ENCODE measurements at regions not wholly inside any gene's neighbourhood (a gene's known extent, or its start where the extent isn't known, plus 50 kb on each side); places are given as distances from the start of the nearest gene placed in this dataset.

DNA sequence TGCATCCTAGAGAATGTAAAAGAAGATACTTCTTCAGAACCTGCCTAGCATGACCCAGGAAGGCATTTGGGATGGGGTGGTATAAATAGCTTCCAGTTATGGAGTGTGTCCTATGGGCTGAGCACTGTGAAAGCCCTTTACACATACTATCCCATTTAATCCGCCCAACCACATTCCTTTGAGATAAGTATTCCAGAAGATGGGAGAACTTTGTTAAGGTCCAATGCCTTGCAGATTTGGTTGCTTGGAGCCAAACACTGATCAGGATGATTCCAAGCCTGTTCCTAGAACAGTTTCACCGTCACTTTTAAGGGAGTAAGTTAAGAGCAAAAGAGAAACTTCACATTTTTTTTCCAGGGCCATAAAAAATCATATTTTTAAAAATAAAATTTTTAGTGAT, 82.5 kb upstream of the CLMN start:
- no peaks in the 10 kb centered on the region for H3K36me3 ChIP-seq (ENCODE audit: insufficient read depth)
- no peak overlapping the region for H3K27ac ChIP-seq
- no peak overlapping the region for H3K9ac ChIP-seq
- no peaks in the 10 kb centered on the region for H3K4me1 ChIP-seq (ENCODE audit: low read depth, poor library complexity, severe bottlenecking)
- H3K79me2 ChIP-seq (ENCODE audit: insufficient read depth, low read depth), result no peaks in the 10 kb centered on the region
- H2AFZ ChIP-seq (ENCODE audit: low read depth), result no peak overlapping the region
- no peak overlapping the region for H3K4me2 ChIP-seq
- no peaks in the 10 kb centered on the region for H3K27me3 ChIP-seq (ENCODE audit: insufficient read depth, low read depth)
- TF ChIP-seq, protein P1, sequence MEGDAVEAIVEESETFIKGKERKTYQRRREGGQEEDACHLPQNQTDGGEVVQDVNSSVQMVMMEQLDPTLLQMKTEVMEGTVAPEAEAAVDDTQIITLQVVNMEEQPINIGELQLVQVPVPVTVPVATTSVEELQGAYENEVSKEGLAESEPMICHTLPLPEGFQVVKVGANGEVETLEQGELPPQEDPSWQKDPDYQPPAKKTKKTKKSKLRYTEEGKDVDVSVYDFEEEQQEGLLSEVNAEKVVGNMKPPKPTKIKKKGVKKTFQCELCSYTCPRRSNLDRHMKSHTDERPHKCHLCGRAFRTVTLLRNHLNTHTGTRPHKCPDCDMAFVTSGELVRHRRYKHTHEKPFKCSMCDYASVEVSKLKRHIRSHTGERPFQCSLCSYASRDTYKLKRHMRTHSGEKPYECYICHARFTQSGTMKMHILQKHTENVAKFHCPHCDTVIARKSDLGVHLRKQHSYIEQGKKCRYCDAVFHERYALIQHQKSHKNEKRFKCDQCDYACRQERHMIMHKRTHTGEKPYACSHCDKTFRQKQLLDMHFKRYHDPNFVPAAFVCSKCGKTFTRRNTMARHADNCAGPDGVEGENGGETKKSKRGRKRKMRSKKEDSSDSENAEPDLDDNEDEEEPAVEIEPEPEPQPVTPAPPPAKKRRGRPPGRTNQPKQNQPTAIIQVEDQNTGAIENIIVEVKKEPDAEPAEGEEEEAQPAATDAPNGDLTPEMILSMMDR (conservative IDR thresholded peaks at IDR 0.05; ENCODE audit: low read depth, low read length), result no peak
- H3K4me3 ChIP-seq (IDR thresholded peaks at IDR 0.05; ENCODE audit: insufficient read depth, low read depth, low read length), result no peak overlapping the region
- no peaks in the 10 kb centered on the region for H4K20me1 ChIP-seq (ENCODE audit: insufficient read depth)

DNA sequence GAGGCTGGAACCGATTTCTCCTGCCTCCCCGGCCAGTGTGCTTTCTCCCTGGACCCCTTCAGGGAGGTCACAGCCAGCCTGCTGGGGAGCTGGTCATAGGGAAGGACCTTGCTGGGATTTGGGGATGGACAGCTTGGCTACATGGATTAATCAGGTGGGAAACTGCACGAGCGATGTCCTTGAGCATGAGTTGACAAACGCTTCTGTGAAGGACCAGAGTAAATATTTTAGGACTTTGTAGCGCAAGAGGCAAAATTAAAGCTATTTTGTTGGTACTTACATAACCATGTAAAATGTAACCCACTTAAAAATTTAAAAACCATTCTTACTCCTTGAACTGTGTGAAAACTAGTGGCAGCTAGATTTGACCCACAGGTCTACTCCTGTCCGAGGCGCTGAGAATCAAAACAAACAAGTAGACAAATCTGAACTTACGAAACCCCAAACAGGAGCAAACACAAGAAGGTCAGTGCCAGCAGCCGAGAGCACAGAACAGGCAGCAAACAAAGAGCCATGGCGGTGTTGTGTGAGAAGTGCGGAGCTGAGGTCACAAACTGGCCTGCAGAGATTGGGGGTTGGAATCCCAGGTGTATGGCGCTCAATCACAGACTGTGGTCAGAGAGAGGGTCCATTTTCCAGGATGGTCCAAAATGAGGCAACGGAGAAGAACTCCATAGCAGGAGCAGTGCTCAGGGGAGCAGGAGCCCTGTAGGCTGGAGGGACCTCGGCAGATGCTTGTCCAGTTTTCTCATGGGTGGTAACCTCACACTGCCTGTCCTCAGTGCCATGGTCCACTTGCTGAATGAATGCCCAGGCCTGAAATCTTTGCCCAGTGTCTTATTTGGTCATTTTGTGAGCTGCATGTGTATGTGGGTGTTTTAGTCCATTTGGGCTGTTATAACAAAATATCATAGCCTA, 79.2 kb upstream of the CLMN start:
- no peak overlapping the region for H3K27ac ChIP-seq
- no peaks in the 10 kb centered on the region for H3K79me2 ChIP-seq (ENCODE audit: insufficient read depth, low read depth)
- no peaks in the 10 kb centered on the region for H4K20me1 ChIP-seq (ENCODE audit: insufficient read depth)
- no peaks in the 10 kb centered on the region for H3K27me3 ChIP-seq (ENCODE audit: insufficient read depth, low read depth)
- H3K9ac ChIP-seq, result no peak overlapping the region
- H3K4me3 ChIP-seq (IDR thresholded peaks at IDR 0.05; ENCODE audit: insufficient read depth, low read depth, low read length), result no peak overlapping the region
- TF ChIP-seq, protein P1 (conservative IDR thresholded peaks at IDR 0.05; ENCODE audit: low read depth, low read length), result no peak
- no peaks in the 10 kb centered on the region for H3K4me1 ChIP-seq (ENCODE audit: low read depth, poor library complexity, severe bottlenecking)
- H3K4me2 ChIP-seq, result no peak overlapping the region
- H3K36me3 ChIP-seq (ENCODE audit: insufficient read depth), result no peaks in the 10 kb centered on the region
- H2AFZ ChIP-seq (ENCODE audit: low read depth), result no peak overlapping the region

DNA sequence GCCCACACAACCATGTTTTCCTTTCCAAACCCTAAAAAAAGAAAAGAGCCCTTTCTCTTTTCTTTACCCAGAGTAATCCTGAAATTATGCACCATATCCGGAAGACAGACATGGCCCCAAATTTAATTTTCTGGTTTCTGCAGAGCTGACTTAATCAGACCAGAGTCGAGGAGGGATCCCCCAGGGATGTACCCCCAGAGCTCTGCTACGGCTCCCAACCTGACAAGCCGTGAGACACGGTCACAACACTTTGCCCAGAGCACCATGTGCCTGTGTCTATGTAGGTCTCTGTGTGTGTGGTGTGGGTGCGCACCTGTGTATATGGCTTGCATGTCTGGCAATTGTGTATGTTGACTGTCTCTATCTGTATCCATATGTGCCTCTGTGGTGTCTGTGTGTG, 77.6 kb upstream of the CLMN start:
- H3K4me2 ChIP-seq, result no peak overlapping the region
- H3K9ac ChIP-seq, result no peak overlapping the region
- no peaks in the 10 kb centered on the region for H3K79me2 ChIP-seq (ENCODE audit: insufficient read depth, low read depth)
- H3K27ac ChIP-seq, result no peak overlapping the region
- TF ChIP-seq, protein P1 (conservative IDR thresholded peaks at IDR 0.05; ENCODE audit: low read depth, low read length), result no peak
- H4K20me1 ChIP-seq (ENCODE audit: insufficient read depth), result no peaks in the 10 kb centered on the region
- no peak overlapping the region for H2AFZ ChIP-seq (ENCODE audit: low read depth)
- H3K4me1 ChIP-seq (ENCODE audit: low read depth, poor library complexity, severe bottlenecking), result no peaks in the 10 kb centered on the region
- H3K36me3 ChIP-seq (ENCODE audit: insufficient read depth), result no peaks in the 10 kb centered on the region
- H3K4me3 ChIP-seq (IDR thresholded peaks at IDR 0.05; ENCODE audit: insufficient read depth, low read depth, low read length), result no peak overlapping the region
- no peaks in the 10 kb centered on the region for H3K27me3 ChIP-seq (ENCODE audit: insufficient read depth, low read depth)

DNA sequence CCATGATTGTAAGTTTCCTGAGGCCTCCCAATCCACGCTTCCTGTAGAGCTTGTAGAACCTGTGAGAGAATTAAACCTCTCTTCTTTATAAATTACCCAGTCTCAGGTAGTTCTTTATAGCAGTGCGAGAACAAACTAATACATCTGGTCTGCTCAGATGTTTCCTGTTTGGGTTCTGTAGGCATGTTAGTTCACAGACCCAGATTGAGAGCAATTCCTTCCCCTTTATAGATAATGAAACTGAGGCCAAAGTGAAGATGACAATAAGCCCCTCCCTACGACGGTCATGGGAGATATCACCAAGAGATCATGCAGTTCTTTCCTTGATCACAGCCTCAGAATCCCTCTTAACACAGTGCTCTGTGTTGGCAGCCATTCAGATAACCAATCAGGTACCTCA, 76.5 kb upstream of the CLMN start:
- no peaks in the 10 kb centered on the region for H3K36me3 ChIP-seq (ENCODE audit: insufficient read depth)
- no peak overlapping the region for H3K4me3 ChIP-seq (IDR thresholded peaks at IDR 0.05; ENCODE audit: insufficient read depth, low read depth, low read length)
- no peaks in the 10 kb centered on the region for H3K27me3 ChIP-seq (ENCODE audit: insufficient read depth, low read depth)
- no peaks in the 10 kb centered on the region for H4K20me1 ChIP-seq (ENCODE audit: insufficient read depth)
- TF ChIP-seq, protein P1 (conservative IDR thresholded peaks at IDR 0.05; ENCODE audit: low read depth, low read length), result no peak
- no peaks in the 10 kb centered on the region for H3K79me2 ChIP-seq (ENCODE audit: insufficient read depth, low read depth)
- no peaks in the 10 kb centered on the region for H3K4me1 ChIP-seq (ENCODE audit: low read depth, poor library complexity, severe bottlenecking)
- H3K9ac ChIP-seq, result no peak overlapping the region
- H2AFZ ChIP-seq (ENCODE audit: low read depth), result no peak overlapping the region
- no peak overlapping the region for H3K27ac ChIP-seq
- H3K4me2 ChIP-seq, result no peak overlapping the region
